ENCODE measurements at regions not wholly inside any gene's neighbourhood (a gene's known extent, or its start where the extent isn't known, plus 50 kb on each side); places are given as distances from the start of the nearest gene placed in this dataset.

DNA sequence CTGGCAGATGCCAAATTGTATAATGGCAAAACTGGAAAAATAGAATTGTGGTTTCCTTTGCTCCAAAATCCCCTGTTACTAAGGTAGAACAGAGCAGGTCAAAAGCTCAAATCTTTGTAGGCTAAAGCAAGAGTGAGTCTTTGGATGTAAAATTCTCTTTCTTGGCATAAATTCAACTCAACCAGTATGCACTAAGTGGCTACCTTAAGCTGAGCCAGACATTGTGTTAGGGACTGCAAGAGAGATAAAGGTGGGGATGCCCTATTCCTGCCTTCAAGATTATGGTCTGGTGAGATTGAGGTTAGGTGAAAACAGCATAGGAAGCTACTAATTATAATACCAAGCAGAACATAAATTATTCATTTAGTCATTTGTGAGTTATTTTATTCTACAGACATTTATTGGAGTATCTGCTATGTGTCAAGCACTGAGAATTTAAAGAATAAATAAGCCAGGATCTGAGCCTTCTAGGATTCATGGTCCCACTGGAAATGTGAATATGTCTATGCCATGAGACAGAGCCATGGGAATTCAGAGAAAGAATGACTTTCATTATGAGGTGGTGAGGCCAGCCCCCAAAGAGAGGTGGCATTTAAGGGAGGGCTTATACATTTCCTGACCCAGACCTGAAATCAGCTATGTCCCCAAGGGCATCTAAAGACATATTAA, 198.0 kb upstream of the NCKAP5 start:
- no peak for DNase-seq (ENCODE audit: low spot score)

- DNase-seq (ENCODE audit: low spot score) = no peak
Measured at GRCh38 chr2:133768256-133768655, 200.0 kb upstream of the NCKAP5 start.

GRCh38 chr2:133768658-133769435, 200.6 kb upstream of the NCKAP5 start:
- DNase-seq (ENCODE audit: low spot score) = no peak

- DNase-seq (ENCODE audit: low spot score) = no peak
Measured at GRCh38 chr2:133773854-133774653, 205.8 kb upstream of the NCKAP5 start.

DNA sequence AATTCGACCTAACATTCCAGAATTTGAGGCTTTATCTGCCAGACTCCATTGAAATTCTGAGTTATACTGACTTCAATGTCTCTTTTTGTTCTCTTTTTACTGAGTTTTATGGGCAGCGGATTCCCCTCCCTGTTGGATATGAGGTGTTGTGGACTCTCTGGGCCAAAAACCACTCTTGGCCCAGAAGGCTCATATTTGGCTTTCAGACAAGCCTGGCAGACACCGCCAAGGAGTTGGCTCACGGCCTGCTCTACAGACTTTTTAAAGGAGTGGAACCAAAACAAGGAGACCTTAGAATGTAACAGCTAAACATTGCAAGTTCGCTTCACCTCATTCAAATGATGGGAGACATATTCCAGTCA, 206.4 kb upstream of the NCKAP5 start:
- no peak for DNase-seq (ENCODE audit: low spot score)

GRCh38 chr2:133776936-133777573, 208.8 kb upstream of the NCKAP5 start:
- DNase-seq (ENCODE audit: low spot score) = no peak

DNA sequence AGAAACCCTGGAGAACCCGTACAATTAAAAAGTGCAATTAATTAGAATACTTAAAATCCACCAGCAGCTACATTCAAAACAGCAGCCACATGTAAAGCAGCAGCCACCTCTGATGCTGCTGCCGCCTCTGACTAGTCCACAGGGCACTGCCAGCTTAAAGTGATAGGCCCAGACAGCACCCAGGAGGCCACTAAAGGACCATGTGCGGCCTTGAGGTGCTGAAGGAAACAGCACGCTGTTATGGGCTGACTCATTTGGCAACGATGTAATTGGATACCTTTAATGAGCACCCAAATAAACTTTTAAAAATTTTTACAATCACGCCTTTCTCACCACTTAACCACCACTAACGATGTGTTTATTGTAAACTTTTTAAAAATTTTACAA, 209.3 kb upstream of the NCKAP5 start:
- DNase-seq (ENCODE audit: low spot score) = no peak

DNA sequence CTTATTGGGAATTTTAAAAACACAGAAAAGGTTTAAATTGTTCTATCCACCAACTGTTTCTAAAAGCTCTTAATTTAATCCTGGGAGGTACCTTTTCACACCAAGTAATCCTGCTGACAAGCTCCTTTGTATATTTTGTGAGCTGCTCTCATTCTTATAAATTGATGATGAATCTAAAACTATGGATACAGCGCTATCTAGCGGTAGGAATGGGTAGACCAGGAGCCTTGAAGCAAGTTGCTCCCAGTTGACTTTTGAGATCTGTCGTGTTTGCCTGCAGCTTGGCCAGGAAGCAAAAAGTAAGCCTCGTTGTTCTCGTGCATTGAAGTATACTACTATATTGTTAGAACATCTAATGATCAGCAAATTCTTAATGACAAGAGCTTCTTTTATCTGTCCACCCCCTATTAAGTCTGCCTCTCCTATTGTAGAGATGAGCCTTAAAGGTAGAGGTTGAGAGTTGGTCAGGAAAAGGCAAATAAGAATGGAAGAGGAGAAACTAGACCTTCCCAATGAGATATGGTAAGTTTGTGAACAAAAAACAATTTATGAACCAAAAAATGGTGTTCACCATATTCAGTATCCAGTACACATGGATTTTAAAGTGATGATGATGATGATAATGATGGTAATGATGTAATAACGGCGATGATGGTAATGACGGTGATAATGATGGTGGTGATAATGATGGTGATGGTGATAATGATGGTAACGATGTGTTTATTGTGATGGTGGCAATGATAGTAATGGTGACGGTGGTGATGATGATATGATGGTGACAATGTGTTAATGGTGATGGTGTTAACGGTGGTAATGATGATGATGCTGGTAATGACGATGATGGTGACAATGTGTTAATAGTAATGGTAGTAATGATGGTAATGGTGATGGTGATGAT, 212.1 kb upstream of the NCKAP5 start:
- DNase-seq (ENCODE audit: low spot score) = no peak

DNA sequence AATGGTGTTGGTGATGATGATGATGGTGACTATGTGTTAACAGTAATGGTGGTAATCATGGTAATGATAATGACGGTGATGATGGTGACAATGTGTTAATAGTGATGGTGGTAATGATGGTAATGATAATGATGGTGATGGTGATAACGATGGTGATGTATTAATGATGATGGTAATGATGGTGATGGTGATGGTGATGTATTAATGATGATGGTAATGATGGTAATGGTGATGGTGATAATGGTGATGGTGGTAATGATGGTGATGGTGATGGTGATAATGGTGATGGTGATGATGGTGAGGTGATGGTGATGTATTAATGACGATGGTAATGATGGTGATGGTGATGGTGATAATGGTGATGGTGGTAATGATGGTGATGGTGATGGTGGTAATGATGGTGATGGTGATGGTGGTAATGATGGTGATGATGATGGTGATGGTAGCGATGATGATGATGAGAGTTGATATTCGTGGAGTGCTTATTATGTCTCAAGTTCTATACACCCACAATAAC, 212.8 kb upstream of the NCKAP5 start:
- no peak for DNase-seq (ENCODE audit: low spot score)

GRCh38 chr2:133787207-133787606, 218.9 kb upstream of the NCKAP5 start:
- no peak for DNase-seq (ENCODE audit: low spot score)

DNA sequence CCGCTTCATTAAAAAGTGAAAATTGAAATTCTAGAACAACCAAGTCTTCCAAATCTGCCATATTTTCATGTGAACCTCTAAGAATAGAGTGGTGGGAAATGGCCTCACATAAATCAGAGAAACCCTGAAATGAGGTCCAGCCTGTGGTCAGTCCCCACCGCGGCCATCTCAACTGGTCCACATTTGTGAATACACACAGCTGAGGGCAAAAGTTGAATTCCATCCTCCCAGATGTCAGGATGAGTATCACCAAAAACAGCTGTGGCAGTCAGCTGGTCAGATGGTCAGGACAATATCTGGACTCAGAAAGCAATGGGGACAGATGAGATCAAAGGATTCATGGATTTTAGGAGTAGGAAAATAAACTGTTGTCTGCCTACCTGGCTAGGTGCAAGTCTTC, 219.4 kb upstream of the NCKAP5 start:
- no peak for DNase-seq (ENCODE audit: low spot score)

GRCh38 chr2:133788386-133788785, 220.1 kb upstream of the NCKAP5 start:
- DNase-seq (ENCODE audit: low spot score) = no peak

DNA sequence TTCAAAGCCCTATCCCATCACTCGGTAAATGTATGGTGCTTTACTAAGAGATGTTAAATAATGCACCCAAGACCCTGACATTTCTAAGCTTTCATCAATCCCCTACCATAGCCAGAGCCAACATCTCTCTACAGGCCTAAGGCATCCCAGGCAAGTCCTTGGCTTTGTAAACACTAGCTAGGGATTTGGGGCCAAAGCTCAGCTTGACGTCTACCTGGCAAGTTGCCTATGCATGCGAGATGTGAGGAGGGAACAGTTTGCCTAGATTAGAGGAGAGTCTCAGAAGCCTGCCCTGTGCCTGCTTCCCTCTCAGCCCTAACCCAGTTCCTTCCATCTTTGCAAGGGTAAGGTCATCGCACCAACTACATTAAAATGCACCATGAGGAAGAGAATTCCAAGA, 221.5 kb upstream of the NCKAP5 start:
- DNase-seq (ENCODE audit: low spot score) = no peak

DNA sequence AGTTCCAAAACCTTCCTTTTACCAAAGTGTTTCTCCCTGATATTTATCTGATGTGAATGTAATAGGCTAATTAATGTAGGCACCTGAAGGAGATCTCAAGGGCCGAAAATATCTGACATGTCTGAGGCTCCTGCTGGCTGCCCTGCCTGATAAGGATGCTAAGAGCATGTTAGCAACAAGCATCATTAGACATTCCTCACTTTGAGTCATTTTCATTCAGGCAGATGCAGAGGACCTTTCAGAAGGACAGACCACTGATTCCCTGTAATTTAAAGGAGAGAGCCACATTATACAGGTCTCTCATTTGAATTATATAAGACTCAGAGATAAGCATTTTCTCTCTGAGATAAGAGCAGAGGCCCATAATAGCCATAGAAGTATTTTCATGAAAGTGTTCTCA, 222.4 kb upstream of the NCKAP5 start:
- DNase-seq (ENCODE audit: low spot score) = no peak

GRCh38 chr2:133791191-133791590, 222.9 kb upstream of the NCKAP5 start:
- DNase-seq (ENCODE audit: low spot score) = no peak

DNA sequence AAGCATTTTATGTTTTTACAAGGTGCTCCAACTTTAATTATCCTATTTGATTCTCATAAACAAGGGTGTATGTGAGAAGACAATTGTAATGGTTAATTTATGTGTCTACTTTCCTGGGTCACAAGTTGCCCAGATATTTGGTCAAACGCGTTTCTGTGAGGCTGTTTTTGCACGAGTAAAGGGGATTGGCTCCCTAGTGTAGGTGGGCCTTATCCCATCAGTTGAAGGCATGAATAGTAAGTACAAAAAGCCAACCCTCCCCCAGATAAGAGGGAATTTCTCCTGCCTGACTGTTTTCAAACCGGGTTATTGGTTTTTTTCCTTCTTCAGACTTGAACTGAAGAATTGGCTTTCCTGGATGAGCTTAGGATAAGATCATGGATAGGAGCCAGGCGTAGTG, 224.0 kb upstream of the NCKAP5 start:
- DNase-seq (ENCODE audit: low spot score) = no peak

DNA sequence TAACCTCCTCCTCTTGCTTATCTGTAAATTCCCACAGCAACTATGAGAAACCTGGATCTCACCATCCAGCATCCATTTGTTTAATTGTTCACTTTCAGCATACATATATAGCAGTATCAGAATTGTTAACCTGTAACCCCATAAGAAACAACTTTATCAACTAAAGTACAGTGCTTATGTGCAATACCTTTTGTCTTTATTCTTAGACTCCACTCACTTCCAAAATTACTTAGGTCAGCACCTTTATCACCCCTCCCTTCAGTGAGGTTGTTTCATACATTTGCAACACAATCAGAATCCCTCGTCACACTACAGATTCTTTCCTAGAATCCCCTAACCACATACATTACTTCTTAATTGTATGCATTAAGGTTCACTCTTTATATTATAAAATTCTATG, 225.9 kb upstream of the NCKAP5 start:
- no peak for DNase-seq (ENCODE audit: low spot score)

GRCh38 chr2:133801946-133802345, 233.7 kb upstream of the NCKAP5 start:
- no peak for DNase-seq (ENCODE audit: low spot score)

GRCh38 chr2:133802409-133803039, 234.3 kb upstream of the NCKAP5 start:
- no peak for DNase-seq (ENCODE audit: low spot score)

DNA sequence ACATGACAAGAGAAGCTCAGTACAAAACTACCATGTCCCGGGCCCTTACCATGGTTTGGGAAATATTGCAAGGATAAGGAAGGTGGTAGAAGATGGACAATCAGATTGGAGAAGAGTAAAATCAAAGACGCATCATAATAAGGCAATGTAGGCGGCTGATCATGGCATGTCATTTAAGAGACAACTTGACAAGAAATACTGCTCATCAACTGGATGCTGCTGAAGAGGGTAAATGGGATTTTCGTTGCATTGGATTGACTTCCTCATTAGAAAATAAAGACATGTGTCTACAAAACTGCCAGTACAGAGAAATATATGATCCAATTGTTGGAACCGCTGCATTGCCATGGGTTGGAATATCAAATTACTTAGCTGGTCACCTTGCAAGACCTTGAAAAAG, 238.3 kb upstream of the NCKAP5 start:
- DNase-seq (ENCODE audit: low spot score) = no peak

Data from mesenteric fat pad (tissue), 1 donor.